ENCODE measurements at regions not wholly inside any gene's neighbourhood (a gene's known extent, or its start where the extent isn't known, plus 50 kb on each side); places are given as distances from the start of the nearest gene placed in this dataset.

- in situ Hi-C loops (cut with MboI; ENCODE audit: low pct_ligation_motif_present in 1 of 4, low pct_unique_long_range_greater_than_20kb in 1 of 4, low sequenced_read_pairs in 3 of 4) (no loop called here), intact Hi-C loops (cut with DNase I; ENCODE audit: low total_unique reads) (no loop called here)
- TF ChIP-seq EP300 (IDR thresholded peaks at IDR 0.05; ENCODE audit: low read depth) (no peak), POLR2A (IDR thresholded peaks at IDR 0.05) (no peak), POLR2AphosphoS5 (IDR thresholded peaks at IDR 0.05) (no peak)
- TF ChIP-seq, protein P1, sequence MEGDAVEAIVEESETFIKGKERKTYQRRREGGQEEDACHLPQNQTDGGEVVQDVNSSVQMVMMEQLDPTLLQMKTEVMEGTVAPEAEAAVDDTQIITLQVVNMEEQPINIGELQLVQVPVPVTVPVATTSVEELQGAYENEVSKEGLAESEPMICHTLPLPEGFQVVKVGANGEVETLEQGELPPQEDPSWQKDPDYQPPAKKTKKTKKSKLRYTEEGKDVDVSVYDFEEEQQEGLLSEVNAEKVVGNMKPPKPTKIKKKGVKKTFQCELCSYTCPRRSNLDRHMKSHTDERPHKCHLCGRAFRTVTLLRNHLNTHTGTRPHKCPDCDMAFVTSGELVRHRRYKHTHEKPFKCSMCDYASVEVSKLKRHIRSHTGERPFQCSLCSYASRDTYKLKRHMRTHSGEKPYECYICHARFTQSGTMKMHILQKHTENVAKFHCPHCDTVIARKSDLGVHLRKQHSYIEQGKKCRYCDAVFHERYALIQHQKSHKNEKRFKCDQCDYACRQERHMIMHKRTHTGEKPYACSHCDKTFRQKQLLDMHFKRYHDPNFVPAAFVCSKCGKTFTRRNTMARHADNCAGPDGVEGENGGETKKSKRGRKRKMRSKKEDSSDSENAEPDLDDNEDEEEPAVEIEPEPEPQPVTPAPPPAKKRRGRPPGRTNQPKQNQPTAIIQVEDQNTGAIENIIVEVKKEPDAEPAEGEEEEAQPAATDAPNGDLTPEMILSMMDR (IDR thresholded peaks at IDR 0.05): no peak
- no peak overlapping the region for H3K4me3 ChIP-seq
- H3K27ac ChIP-seq: no peak overlapping the region
- no peaks in the 10 kb centered on the region for H3K9me3 ChIP-seq
- H3K36me3 ChIP-seq: no peaks in the 10 kb centered on the region
- no peaks in the 10 kb centered on the region for H3K4me1 ChIP-seq
- H3K27me3 ChIP-seq: peaks cover 9% of the 10 kb centered on the region
- WGBS, 2 donors (ENCODE audit: low coverage in 1 of 2): 83 to 84% methylated on average over 5 to 16 of the region's 16 CpGs
- DNase-seq: no peak
Measured at GRCh38 chr2:238505119-238505891, 78.6 kb downstream of the ASB1 start.

DNA sequence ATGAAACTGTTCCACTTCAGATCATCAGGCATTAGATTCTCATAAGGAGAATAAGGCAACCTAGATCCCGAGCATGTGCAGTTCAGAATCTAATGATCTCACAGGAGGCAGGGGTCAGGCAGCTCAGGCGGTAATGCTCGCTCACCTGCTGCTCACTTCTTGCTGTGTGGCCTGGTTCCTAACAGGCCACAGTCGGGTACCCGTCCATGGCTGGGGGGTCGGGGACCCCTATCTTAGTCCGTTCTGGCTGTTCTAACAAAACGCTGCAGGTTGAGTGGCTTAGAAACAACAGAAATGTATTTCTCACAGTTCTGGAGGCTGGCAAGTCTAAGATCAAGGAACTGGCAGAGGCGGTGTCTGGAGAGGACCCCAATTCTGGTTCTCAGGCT, 79.2 kb downstream of the ASB1 start:
- intact Hi-C loops (cut with DNase I; ENCODE audit: low total_unique reads) (no loop called here), in situ Hi-C loops (cut with MboI; ENCODE audit: low pct_ligation_motif_present in 1 of 4, low pct_unique_long_range_greater_than_20kb in 1 of 4, low sequenced_read_pairs in 3 of 4) (no loop called here)
- Histone ChIP-seq H3K9me3 (no peaks in the 10 kb centered on the region), H3K4me1 (no peaks in the 10 kb centered on the region), H3K4me3 (no peak overlapping the region), H3K36me3 (no peaks in the 10 kb centered on the region), H3K27ac (no peak overlapping the region), H3K27me3 (peaks cover 9% of the 10 kb centered on the region)
- DNase-seq: no peak
- 86% methylated on average over 9 of the region's 9 CpGs; no CpG with 5 or more reads in 1 of the 2 donors for WGBS, 2 donors (ENCODE audit: low coverage in 1 of 2)
- TF ChIP-seq EP300 (IDR thresholded peaks at IDR 0.05; ENCODE audit: low read depth): no peak

DNA sequence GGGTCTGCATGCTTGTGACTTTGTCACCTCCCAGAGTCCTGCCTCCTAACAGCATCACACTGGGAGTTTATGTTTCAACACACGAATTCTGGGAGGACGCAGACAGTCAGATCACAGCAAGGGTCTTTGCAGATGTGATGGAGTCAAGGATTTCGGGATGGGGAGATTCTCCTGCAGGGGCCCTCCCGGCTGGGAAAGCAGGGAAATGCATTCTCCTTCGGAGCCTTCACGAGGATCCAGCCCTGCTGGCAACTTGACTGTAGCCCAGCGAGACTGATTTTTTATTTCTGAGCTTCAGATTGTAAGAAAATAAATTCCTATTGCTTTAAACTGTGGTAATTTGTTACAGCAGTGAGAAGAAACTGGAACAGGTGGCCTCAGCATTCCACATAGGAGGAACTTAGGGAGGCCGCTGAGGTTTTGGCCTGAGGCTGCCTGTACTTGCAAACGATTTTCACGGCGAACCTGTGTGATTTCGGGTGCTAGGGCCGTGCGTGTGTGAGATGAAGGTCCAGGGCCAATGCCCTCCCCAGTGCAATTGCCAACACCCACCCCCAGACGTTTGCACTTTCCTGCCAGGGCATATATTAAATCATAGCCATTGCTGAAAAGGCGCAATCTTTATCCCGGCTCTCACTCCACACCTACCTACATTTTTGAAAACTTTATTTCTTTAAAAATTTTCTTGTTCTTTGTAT, 79.8 kb downstream of the ASB1 start:
- WGBS, 2 donors (ENCODE audit: low coverage in 1 of 2): 84 to 85% methylated on average over 4 to 17 of the region's 17 CpGs
- in situ Hi-C loops (cut with MboI; ENCODE audit: low pct_ligation_motif_present in 1 of 4, low pct_unique_long_range_greater_than_20kb in 1 of 4, low sequenced_read_pairs in 3 of 4): no loop called here

GRCh38 chr2:238507836-238508235, 81.1 kb downstream of the ASB1 start:
- intact Hi-C loops (cut with DNase I; ENCODE audit: low total_unique reads): no loop called here
- Histone ChIP-seq H3K27me3 (peaks cover 9% of the 10 kb centered on the region), H3K36me3 (no peaks in the 10 kb centered on the region), H3K4me3 (no peak overlapping the region), H3K4me1 (no peaks in the 10 kb centered on the region), H3K27ac (no peak overlapping the region), H3K9me3 (no peaks in the 10 kb centered on the region)
- WGBS, 2 donors (ENCODE audit: low coverage in 1 of 2): 58 to 62% methylated on average over 6 of the region's 6 CpGs
- no peak for DNase-seq
- TF ChIP-seq, protein P1 (IDR thresholded peaks at IDR 0.05): no peak
- TF ChIP-seq POLR2A (IDR thresholded peaks at IDR 0.05) (no peak), EP300 (IDR thresholded peaks at IDR 0.05; ENCODE audit: low read depth) (no peak), POLR2AphosphoS5 (IDR thresholded peaks at IDR 0.05) (no peak)
- in situ Hi-C loops (cut with MboI; ENCODE audit: low pct_ligation_motif_present in 1 of 4, low pct_unique_long_range_greater_than_20kb in 1 of 4, low sequenced_read_pairs in 3 of 4): no loop called here

More for the DNA sequence above, 79.8 kb downstream of the ASB1 start:
- TF ChIP-seq EP300 (IDR thresholded peaks at IDR 0.05; ENCODE audit: low read depth): no peak
- TF ChIP-seq POLR2A (IDR thresholded peaks at IDR 0.05): no peak
- TF ChIP-seq, protein P1 (IDR thresholded peaks at IDR 0.05): no peak
- TF ChIP-seq POLR2AphosphoS5 (IDR thresholded peaks at IDR 0.05): no peak
- no peaks in the 10 kb centered on the region for H3K4me1 ChIP-seq
- peaks cover 9% of the 10 kb centered on the region for H3K27me3 ChIP-seq
- H3K27ac ChIP-seq: no peak overlapping the region
- no peak for DNase-seq
- intact Hi-C loops (cut with DNase I; ENCODE audit: low total_unique reads): no loop called here
- H3K4me3 ChIP-seq: no peak overlapping the region
- no peaks in the 10 kb centered on the region for H3K9me3 ChIP-seq
- no peaks in the 10 kb centered on the region for H3K36me3 ChIP-seq

Data from transverse colon (tissue), 4 donors.